LNCAP (cell line): ENCODE measurements at regions not wholly inside any gene's neighbourhood (a gene's known extent, or its start where the extent isn't known, plus 50 kb on each side); places are given as distances from the start of the nearest gene placed in this dataset.
A peak's percentile ranks its signal among the peaks of the same experiment; 100 is the strongest.

Experiments used
- CTCF ChIP-seq: fragments of 450-650 bp; IDR thresholded peaks from 2 replicates; pipeline ENCODE4 v1.5.1; 2017; ENCODE audit warnings: mild to moderate bottlenecking

GRCh38 chr3:130227540-130227939, 117.9 kb upstream of the COL6A5 start:
- no peak for TF ChIP-seq CTCF

GRCh38 chr3:130242850-130243569, 102.5 kb upstream of the COL6A5 start:
- TF ChIP-seq CTCF = peak; percentile 43; the same call in 1 of the 2 replicates

GRCh38 chr3:130243808-130244207, 101.7 kb upstream of the COL6A5 start:
- no peak for TF ChIP-seq CTCF

GRCh38 chr3:130250982-130251381, 94.5 kb upstream of the COL6A5 start:
- no peak for TF ChIP-seq CTCF

GRCh38 chr3:130255442-130255841, 90.0 kb upstream of the COL6A5 start:
- TF ChIP-seq CTCF = no peak

GRCh38 chr3:130256821-130257340, 88.6 kb upstream of the COL6A5 start:
- TF ChIP-seq CTCF = no peak

- no peak for TF ChIP-seq CTCF
Measured at GRCh38 chr3:130258532-130258952, 86.9 kb upstream of the COL6A5 start.
